Ishikawa (cell line): ENCODE measurements at regions not wholly inside any gene's neighbourhood (a gene's known extent, or its start where the extent isn't known, plus 50 kb on each side); places are given as distances from the start of the nearest gene placed in this dataset.

Experiments used
- CEBPB ChIP-seq: IDR thresholded peaks from 2 replicates; pipeline ENCODE4 v1.6.1; 2012
- CREB1 ChIP-seq: IDR thresholded peaks from 2 replicates; pipeline ENCODE4 v1.6.1; 2012; ENCODE audit warnings: low read depth
- EGR1 ChIP-seq: IDR thresholded peaks from 2 replicates; pipeline ENCODE4 v1.6.1; 2012
- EP300 ChIP-seq: IDR thresholded peaks from 2 replicates; pipeline ENCODE4 v1.6.1; 2012; ENCODE audit warnings: borderline replicate concordance
- FOXM1 ChIP-seq: IDR thresholded peaks from 2 replicates; pipeline ENCODE4 v1.6.1; 2012; ENCODE audit warnings: low read depth, borderline replicate concordance
- MAX ChIP-seq: IDR thresholded peaks from 2 replicates; pipeline ENCODE4 v1.6.1; 2012
- NFIC ChIP-seq: IDR thresholded peaks from 2 replicates; pipeline ENCODE4 v1.6.1; 2012
- RAD21 ChIP-seq: IDR thresholded peaks from 2 replicates; pipeline ENCODE4 v1.6.1; 2012; ENCODE audit warnings: low read depth
- REST ChIP-seq: IDR thresholded peaks from 2 replicates; pipeline ENCODE4 v1.6.1; 2012; ENCODE audit warnings: low read depth, mild to moderate bottlenecking
- TAF1 ChIP-seq: IDR thresholded peaks from 2 replicates; pipeline ENCODE4 v1.6.1; 2012; ENCODE audit warnings: low read depth, mild to moderate bottlenecking
- TCF12 ChIP-seq: IDR thresholded peaks from 2 replicates; pipeline ENCODE4 v1.6.1; 2012; ENCODE audit warnings: low read depth
- TEAD4 ChIP-seq: IDR thresholded peaks from 2 replicates; pipeline ENCODE4 v1.6.1; 2012
- USF1 ChIP-seq: IDR thresholded peaks from 2 replicates; pipeline ENCODE4 v1.6.1; 2012
- YY1 ChIP-seq: IDR thresholded peaks from 2 replicates; pipeline ENCODE4 v1.6.1; 2012; ENCODE audit warnings: low read depth
- ZBTB7A ChIP-seq: IDR thresholded peaks from 2 replicates; pipeline ENCODE4 v1.6.1; 2012; ENCODE audit warnings: low read depth

- no peak for TF ChIP-seq EP300
- no peak for TF ChIP-seq MAX
- TF ChIP-seq YY1: no peak
- no peak for TF ChIP-seq TCF12
- no peak for TF ChIP-seq RAD21
- TF ChIP-seq CREB1: no peak
- no peak for TF ChIP-seq EGR1
- no peak for TF ChIP-seq NFIC
- no peak for TF ChIP-seq CEBPB
- TF ChIP-seq TAF1: no peak
- TF ChIP-seq ZBTB7A: no peak
These were observed 163.9 kb downstream of the TSEN15 start for GRCh38 chr1:184215274-184215925.

- TF ChIP-seq CEBPB (no peak), ZBTB7A (no peak), MAX (no peak), EP300 (no peak), TAF1 (no peak), EGR1 (no peak), CREB1 (no peak), FOXM1 (no peak), USF1 (no peak), TCF12 (no peak), NFIC (no peak)
These were observed 167.0 kb downstream of the TSEN15 start for GRCh38 chr1:184218458-184219075.

- TF ChIP-seq TCF12 (no peak), USF1 (no peak), CREB1 (no peak), ZBTB7A (no peak), EP300 (no peak), EGR1 (no peak), MAX (no peak), TAF1 (no peak), YY1 (no peak), CEBPB (no peak), TEAD4 (no peak), RAD21 (no peak)
These were observed 167.4 kb upstream of the C1orf21 start for GRCh38 chr1:184219414-184219813.

- TF ChIP-seq CEBPB (no peak), TAF1 (no peak), YY1 (no peak), TCF12 (no peak), ZBTB7A (no peak), MAX (no peak), RAD21 (no peak), CREB1 (no peak), FOXM1 (no peak), TEAD4 (no peak), NFIC (no peak), EGR1 (no peak), EP300 (no peak), REST (no peak), USF1 (no peak)
These were observed 166.9 kb upstream of the C1orf21 start for GRCh38 chr1:184219883-184220282.

- TF ChIP-seq REST: no peak
- TF ChIP-seq CREB1: no peak
- no peak for TF ChIP-seq CEBPB
- TF ChIP-seq TAF1: no peak
- TF ChIP-seq NFIC: no peak
- no peak for TF ChIP-seq TCF12
- TF ChIP-seq FOXM1: no peak
- TF ChIP-seq USF1: no peak
These were observed 165.7 kb upstream of the C1orf21 start for GRCh38 chr1:184221087-184221486.
